ENCODE measurements at regions not wholly inside any gene's neighbourhood (a gene's known extent, or its start where the extent isn't known, plus 50 kb on each side); places are given as distances from the start of the nearest gene placed in this dataset.

DNA sequence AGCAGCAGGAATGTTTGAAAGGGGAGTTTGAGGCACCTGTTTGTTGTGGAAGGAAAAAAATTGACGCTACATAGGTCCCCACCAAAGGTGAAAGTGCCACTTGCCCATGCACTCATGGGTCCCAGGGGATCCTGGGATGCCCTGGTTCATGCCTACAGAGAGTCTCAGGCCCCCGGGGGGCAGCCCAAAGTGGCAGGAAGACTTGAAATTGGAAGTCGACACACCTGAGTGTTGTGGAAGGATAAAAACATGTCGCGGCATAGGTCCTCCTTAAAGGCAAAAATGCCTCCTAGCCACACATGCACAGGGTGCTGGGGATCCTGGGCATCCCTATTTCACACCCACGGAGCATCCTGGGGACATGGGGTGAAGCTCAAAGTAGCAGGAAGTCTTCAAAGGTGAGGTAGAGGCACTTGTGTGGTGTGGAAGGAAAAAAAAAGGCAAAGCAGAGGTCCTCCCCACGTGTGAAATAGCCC, 576.1 kb downstream of the ALG10 start:
- Histone ChIP-seq H3K56ac (ENCODE audit: low read length) (no peak overlapping the region), H3K4ac (ENCODE audit: low read depth, low read length) (no peak overlapping the region), H4K5ac (ENCODE audit: low read length) (no peak overlapping the region), H3K4me2 (ENCODE audit: low read length) (no peak overlapping the region), H3K4me3 (ENCODE audit: low read length) (no peak overlapping the region), H3K79me2 (ENCODE audit: control insufficient read depth, insufficient read depth, low read length) (no peaks in the 10 kb centered on the region), H4K8ac (ENCODE audit: low read depth, low read length) (no peak overlapping the region), H2AK5ac (ENCODE audit: low read length) (no peak overlapping the region), H3K27me3 (ENCODE audit: insufficient read depth, low read length, poor library complexity) (no peaks in the 10 kb centered on the region), H3K27ac (ENCODE audit: low read depth, low read length) (no peak overlapping the region), H3K79me1 (ENCODE audit: low read length) (no peaks in the 10 kb centered on the region), H3K36me3 (ENCODE audit: control insufficient read depth, insufficient read depth, low read length) (no peaks in the 10 kb centered on the region), H2BK5ac (ENCODE audit: low read length) (no peak overlapping the region), H3K9ac (ENCODE audit: low read length) (no peak overlapping the region), H3K4me1 (ENCODE audit: control insufficient read depth, low read depth, low read length) (no peaks in the 10 kb centered on the region), H3K18ac (ENCODE audit: low read length) (no peak overlapping the region), H3K23ac (ENCODE audit: low read length) (no peak overlapping the region), H2BK15ac (replicated peaks; ENCODE audit: low read depth) (no peak overlapping the region), H2BK120ac (ENCODE audit: low read depth, low read length) (no peak overlapping the region)
- no CpG with 5 or more reads among the region's 7 CpGs for WGBS (ENCODE audit: extremely low coverage, insufficient coverage, low lambda C conversion rate)
- no peak for DNase-seq

DNA sequence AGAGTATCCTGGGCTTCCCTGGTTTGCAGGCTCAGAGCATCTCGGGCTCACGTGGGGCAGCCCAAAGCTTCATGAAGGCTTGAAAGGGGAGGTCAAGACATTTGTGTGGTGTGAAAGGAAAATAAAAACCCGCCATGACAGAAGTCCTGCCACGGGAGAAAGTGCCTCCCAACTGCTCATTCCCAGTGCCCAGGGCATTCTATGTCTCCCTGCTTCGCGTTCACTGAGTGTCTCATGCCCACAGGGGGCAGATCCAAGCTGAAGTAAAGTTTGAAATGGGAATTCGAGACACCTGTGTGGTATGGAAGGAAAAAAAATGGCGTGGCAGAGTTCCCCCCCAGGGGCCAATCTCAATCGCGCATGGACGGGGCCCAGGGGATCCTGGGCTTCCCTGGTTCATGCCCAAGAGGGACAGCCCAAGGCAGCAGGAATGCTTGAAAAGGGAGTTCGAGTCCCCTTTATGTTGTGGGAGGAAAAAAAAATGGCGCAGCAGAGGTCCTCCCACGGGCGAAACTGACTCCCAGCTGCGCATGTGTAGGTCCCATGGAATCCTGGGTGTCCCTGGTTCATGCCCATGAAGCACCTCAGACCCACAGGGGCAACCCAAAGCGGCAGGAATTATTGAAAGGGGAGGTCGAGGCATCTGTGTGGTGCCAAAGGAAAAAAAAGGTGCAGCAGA, 576.7 kb downstream of the ALG10 start:
- no peak overlapping the region for H3K4me2 ChIP-seq (ENCODE audit: low read length)
- no peak overlapping the region for H2BK120ac ChIP-seq (ENCODE audit: low read depth, low read length)
- no peak overlapping the region for H3K27ac ChIP-seq (ENCODE audit: low read depth, low read length)
- no peak for DNase-seq
- H3K23ac ChIP-seq (ENCODE audit: low read length), result no peak overlapping the region
- no peak overlapping the region for H3K18ac ChIP-seq (ENCODE audit: low read length)
- no peak overlapping the region for H3K9ac ChIP-seq (ENCODE audit: low read length)
- H4K5ac ChIP-seq (ENCODE audit: low read length), result no peak overlapping the region
- H3K56ac ChIP-seq (ENCODE audit: low read length), result no peak overlapping the region
- H4K8ac ChIP-seq (ENCODE audit: low read depth, low read length), result no peak overlapping the region
- H2BK5ac ChIP-seq (ENCODE audit: low read length), result no peak overlapping the region
- no peaks in the 10 kb centered on the region for H3K36me3 ChIP-seq (ENCODE audit: control insufficient read depth, insufficient read depth, low read length)
- H2BK15ac ChIP-seq (replicated peaks; ENCODE audit: low read depth), result no peak overlapping the region
- H2AK5ac ChIP-seq (ENCODE audit: low read length), result no peak overlapping the region
- no peaks in the 10 kb centered on the region for H3K27me3 ChIP-seq (ENCODE audit: insufficient read depth, low read length, poor library complexity)
- H3K79me2 ChIP-seq (ENCODE audit: control insufficient read depth, insufficient read depth, low read length), result no peaks in the 10 kb centered on the region
- WGBS (ENCODE audit: extremely low coverage, insufficient coverage, low lambda C conversion rate), result no CpG with 5 or more reads among the region's 18 CpGs
- H3K4me3 ChIP-seq (ENCODE audit: low read length), result no peak overlapping the region
- no peaks in the 10 kb centered on the region for H3K4me1 ChIP-seq (ENCODE audit: control insufficient read depth, low read depth, low read length)
- no peaks in the 10 kb centered on the region for H3K79me1 ChIP-seq (ENCODE audit: low read length)
- H3K4ac ChIP-seq (ENCODE audit: low read depth, low read length), result no peak overlapping the region

DNA sequence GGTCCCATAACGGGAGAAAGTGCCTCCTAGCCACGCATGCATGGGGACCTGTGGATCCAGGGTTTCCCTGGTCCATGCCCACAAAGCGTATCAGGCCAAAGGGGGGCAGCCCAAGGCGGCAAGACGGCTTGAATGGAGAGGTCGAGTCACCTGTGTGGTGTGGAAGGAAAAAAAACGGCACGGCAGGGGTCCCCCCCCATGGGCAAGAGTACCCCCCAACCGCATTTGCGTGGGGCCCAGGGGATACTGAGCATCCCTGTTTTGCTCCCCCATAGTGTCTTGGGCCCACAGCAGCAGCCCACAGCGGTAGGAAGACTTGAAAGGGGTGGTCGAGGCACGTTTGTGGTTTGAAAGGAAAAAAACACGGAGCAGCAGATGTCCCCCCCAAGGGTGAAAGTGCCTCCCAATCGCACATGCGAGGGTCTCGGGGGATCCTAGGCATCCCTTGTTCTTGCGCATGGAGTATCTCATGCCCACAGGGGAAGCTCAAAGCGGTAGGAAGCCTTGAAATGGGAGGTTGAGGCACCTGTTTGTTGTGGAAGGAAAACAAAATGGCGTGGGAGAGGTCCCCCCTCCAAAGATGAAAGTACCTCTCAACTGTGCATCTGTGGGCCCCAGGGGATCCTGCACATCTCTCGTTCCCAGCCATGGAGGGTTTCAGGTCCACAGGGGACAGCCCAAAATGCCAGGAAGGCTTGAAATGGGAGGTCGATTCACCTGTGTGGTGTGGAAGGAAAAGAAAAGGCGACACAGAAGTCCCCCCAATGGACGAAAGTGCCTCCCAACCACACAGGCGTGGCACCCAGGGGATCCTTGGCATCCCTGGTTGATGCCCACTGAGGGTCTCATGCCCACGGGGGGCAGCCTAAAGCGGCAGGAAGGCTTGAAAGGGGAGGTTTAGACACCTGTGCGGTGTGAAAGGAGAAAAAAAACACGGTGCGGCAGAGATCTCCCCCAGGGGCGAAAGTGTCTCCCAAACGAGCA, 577.5 kb downstream of the ALG10 start:
- H3K23ac ChIP-seq (ENCODE audit: low read length), result no peak overlapping the region
- H3K79me1 ChIP-seq (ENCODE audit: low read length), result no peaks in the 10 kb centered on the region
- no peak overlapping the region for H3K4me3 ChIP-seq (ENCODE audit: low read length)
- no peak overlapping the region for H2BK5ac ChIP-seq (ENCODE audit: low read length)
- no peaks in the 10 kb centered on the region for H3K36me3 ChIP-seq (ENCODE audit: control insufficient read depth, insufficient read depth, low read length)
- H3K18ac ChIP-seq (ENCODE audit: low read length), result no peak overlapping the region
- no peak overlapping the region for H3K56ac ChIP-seq (ENCODE audit: low read length)
- no peak overlapping the region for H4K5ac ChIP-seq (ENCODE audit: low read length)
- no peak overlapping the region for H3K4ac ChIP-seq (ENCODE audit: low read depth, low read length)
- no peak overlapping the region for H2BK120ac ChIP-seq (ENCODE audit: low read depth, low read length)
- no peak overlapping the region for H3K9ac ChIP-seq (ENCODE audit: low read length)
- no peak for DNase-seq
- no peak overlapping the region for H3K27ac ChIP-seq (ENCODE audit: low read depth, low read length)
- no peaks in the 10 kb centered on the region for H3K4me1 ChIP-seq (ENCODE audit: control insufficient read depth, low read depth, low read length)
- H2BK15ac ChIP-seq (replicated peaks; ENCODE audit: low read depth), result no peak overlapping the region
- no peak overlapping the region for H4K8ac ChIP-seq (ENCODE audit: low read depth, low read length)
- no peak overlapping the region for H3K4me2 ChIP-seq (ENCODE audit: low read length)
- no CpG with 5 or more reads among the region's 32 CpGs for WGBS (ENCODE audit: extremely low coverage, insufficient coverage, low lambda C conversion rate)
- no peak overlapping the region for H2AK5ac ChIP-seq (ENCODE audit: low read length)
- no peaks in the 10 kb centered on the region for H3K79me2 ChIP-seq (ENCODE audit: control insufficient read depth, insufficient read depth, low read length)
- H3K27me3 ChIP-seq (ENCODE audit: insufficient read depth, low read length, poor library complexity), result no peaks in the 10 kb centered on the region

DNA sequence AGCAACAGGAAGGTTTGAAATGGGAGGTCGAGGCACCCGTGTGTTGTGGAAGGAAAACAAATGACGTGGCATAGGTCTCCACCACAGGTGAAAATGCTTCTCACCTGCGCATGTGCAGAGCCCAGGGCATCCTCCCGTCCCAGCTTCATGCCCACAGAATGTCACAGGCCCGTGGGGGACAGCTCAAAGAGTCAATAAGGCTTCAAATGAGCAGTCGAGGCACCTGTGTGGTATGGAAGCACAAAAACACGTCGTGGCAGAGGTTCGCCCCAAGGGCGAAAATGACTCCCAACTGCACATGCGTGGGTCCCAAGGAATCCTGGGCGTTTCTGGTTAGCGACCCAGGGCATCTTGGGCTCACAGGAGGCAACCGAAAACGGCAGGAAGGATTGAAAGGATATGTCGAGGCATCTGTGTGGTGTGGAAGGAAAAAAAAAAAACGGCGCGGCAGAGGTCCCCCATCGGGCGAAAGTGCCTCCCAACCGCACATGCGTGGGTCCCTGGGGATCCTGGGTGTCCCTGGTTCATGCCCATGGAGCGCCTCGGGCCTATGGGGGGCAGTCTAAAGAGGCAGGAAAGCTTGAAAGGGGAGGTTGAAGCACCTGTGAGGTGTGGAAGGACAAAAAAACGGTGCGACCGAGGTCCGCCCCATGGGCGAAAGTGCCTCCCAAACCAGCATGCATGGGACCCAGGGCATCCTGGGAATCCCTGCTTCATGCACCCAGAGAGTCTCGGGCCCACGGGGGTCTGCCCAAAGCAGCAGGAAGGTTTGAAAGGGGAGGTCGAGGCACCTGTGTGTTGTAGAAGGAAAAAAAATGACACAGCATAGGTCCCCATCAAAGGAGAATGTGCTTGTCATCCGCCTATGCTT, 578.5 kb downstream of the ALG10 start:
- H3K36me3 ChIP-seq (ENCODE audit: control insufficient read depth, insufficient read depth, low read length), result no peaks in the 10 kb centered on the region
- H3K4me2 ChIP-seq (ENCODE audit: low read length), result no peak overlapping the region
- no peak overlapping the region for H2BK120ac ChIP-seq (ENCODE audit: low read depth, low read length)
- WGBS (ENCODE audit: extremely low coverage, insufficient coverage, low lambda C conversion rate), result no CpG with 5 or more reads among the region's 35 CpGs
- H3K27ac ChIP-seq (ENCODE audit: low read depth, low read length), result no peak overlapping the region
- H3K4ac ChIP-seq (ENCODE audit: low read depth, low read length), result no peak overlapping the region
- H2BK5ac ChIP-seq (ENCODE audit: low read length), result no peak overlapping the region
- no peaks in the 10 kb centered on the region for H3K27me3 ChIP-seq (ENCODE audit: insufficient read depth, low read length, poor library complexity)
- H3K56ac ChIP-seq (ENCODE audit: low read length), result no peak overlapping the region
- H3K23ac ChIP-seq (ENCODE audit: low read length), result no peak overlapping the region
- H4K8ac ChIP-seq (ENCODE audit: low read depth, low read length), result no peak overlapping the region
- no peak overlapping the region for H3K18ac ChIP-seq (ENCODE audit: low read length)
- no peak overlapping the region for H2BK15ac ChIP-seq (replicated peaks; ENCODE audit: low read depth)
- no peaks in the 10 kb centered on the region for H3K79me2 ChIP-seq (ENCODE audit: control insufficient read depth, insufficient read depth, low read length)
- no peaks in the 10 kb centered on the region for H3K79me1 ChIP-seq (ENCODE audit: low read length)
- no peak overlapping the region for H3K4me3 ChIP-seq (ENCODE audit: low read length)
- no peak for DNase-seq
- no peak overlapping the region for H2AK5ac ChIP-seq (ENCODE audit: low read length)
- H3K9ac ChIP-seq (ENCODE audit: low read length), result no peak overlapping the region
- no peak overlapping the region for H4K5ac ChIP-seq (ENCODE audit: low read length)
- H3K4me1 ChIP-seq (ENCODE audit: control insufficient read depth, low read depth, low read length), result no peaks in the 10 kb centered on the region

DNA sequence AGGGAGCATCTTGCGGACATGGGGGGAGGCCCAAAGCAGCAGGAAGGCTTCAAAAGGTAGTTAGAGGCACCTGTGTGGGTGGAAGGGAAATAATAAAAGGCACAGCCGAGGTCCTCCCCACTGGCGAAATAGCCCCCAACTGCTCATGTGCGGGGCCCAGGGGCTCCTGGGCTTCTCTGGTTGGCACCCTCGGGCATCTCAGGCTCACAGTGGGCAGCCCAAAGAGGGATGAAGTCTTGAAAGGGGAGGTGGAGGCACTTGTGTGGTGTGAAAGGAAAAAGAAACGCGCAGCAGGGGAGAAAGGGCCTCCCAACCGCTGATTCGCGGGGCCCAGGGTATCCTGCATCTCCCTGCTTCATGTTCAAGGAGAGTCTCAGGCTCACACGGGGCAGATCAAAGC, 579.4 kb downstream of the ALG10 start:
- Histone ChIP-seq H3K9ac (ENCODE audit: low read length) (no peak overlapping the region), H2AK5ac (ENCODE audit: low read length) (no peak overlapping the region), H4K5ac (ENCODE audit: low read length) (no peak overlapping the region), H3K4ac (ENCODE audit: low read depth, low read length) (no peak overlapping the region), H3K23ac (ENCODE audit: low read length) (no peak overlapping the region), H2BK5ac (ENCODE audit: low read length) (no peak overlapping the region), H3K79me1 (ENCODE audit: low read length) (no peaks in the 10 kb centered on the region), H3K4me1 (ENCODE audit: control insufficient read depth, low read depth, low read length) (no peaks in the 10 kb centered on the region), H3K27me3 (ENCODE audit: insufficient read depth, low read length, poor library complexity) (no peaks in the 10 kb centered on the region), H2BK15ac (replicated peaks; ENCODE audit: low read depth) (no peak overlapping the region), H3K4me3 (ENCODE audit: low read length) (no peak overlapping the region), H3K27ac (ENCODE audit: low read depth, low read length) (no peak overlapping the region), H2BK120ac (ENCODE audit: low read depth, low read length) (no peak overlapping the region), H3K36me3 (ENCODE audit: control insufficient read depth, insufficient read depth, low read length) (no peaks in the 10 kb centered on the region), H3K4me2 (ENCODE audit: low read length) (no peak overlapping the region), H4K8ac (ENCODE audit: low read depth, low read length) (no peak overlapping the region), H3K18ac (ENCODE audit: low read length) (no peak overlapping the region), H3K56ac (ENCODE audit: low read length) (no peak overlapping the region), H3K79me2 (ENCODE audit: control insufficient read depth, insufficient read depth, low read length) (no peaks in the 10 kb centered on the region)
- no CpG with 5 or more reads among the region's 11 CpGs for WGBS (ENCODE audit: extremely low coverage, insufficient coverage, low lambda C conversion rate)
- DNase-seq, result no peak

Data from mesendoderm (in vitro differentiated cells).